ENCODE measurements at regions not wholly inside any gene's neighbourhood (a gene's known extent, or its start where the extent isn't known, plus 50 kb on each side); places are given as distances from the start of the nearest gene placed in this dataset.

DNA sequence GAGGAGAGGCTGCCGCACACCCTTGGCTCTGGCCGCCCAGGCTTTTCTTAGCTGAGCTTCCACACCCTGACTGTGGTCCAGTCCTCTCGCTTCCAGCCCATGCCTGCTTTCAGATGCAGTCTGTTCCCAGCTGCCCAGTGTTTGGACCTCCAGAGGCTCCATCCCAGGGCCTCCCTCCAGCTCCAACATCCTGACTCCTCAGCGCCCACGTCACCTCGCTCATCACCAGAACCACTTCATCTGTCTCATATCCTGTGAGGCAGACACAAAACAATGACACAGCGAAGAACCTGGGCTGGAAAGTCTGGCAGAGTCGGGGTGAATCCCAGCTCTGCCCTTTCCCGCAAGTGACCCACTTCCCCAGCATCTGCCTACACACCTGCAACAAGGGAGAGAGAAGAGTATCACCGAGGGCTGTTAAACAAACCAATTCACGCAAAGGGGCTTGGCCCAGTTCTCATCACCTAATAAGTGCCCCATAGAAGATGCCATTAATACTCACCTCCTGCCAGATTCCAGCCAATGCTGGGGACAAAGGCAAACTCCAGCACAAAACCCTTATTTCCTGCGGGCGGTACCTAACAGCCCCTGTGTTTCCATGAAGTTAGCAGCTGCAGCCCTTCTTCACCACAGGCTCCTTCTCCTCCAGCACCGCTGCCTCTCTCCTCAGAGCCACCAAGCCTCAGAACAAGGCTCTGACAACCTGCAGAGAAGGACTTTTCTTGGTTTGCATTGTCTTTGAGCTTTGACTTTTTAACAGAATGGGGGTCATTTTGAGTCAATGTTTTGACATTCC lies 133.4 kb upstream of the CDH4 start (continued):
- TF ChIP-seq ZSCAN30 (tag by site-specific recombination; IDR thresholded peaks at IDR 0.05) = no peak

GRCh38 chr20:61119273-61119672 lies 132.8 kb upstream of the CDH4 start:
- ChIA-PET CTCF (interaction anchor here (2.2 kb wide), 1 partner anchor 267 kb away, joined by 6 read pairs; no protein-coding TSS in a partner anchor), POLR2A (no interaction called here)
- Histone ChIP-seq H3K9me3 (ENCODE audit: control insufficient read depth, insufficient read depth, low read depth, low read length) (no peaks in the 10 kb centered on the region), H3K4me1 (ENCODE audit: control insufficient read depth, insufficient read depth, low read length) (no peaks in the 10 kb centered on the region), H3K4me3 (ENCODE audit: low read depth, low read length) (no peak overlapping the region), H3K27ac (ENCODE audit: extremely low read depth, low read depth, low read length) (no peak overlapping the region), H3K36me3 (ENCODE audit: control insufficient read depth in 2 of 2, insufficient read depth in 1 of 2, low read length in 2 of 2) (no peaks in the 10 kb centered on the region)
- TF ChIP-seq ZNF121 (tag by site-specific recombination; IDR thresholded peaks at IDR 0.05) = no peak
- no peak for TF ChIP-seq ZIC2 (tag by site-specific recombination; IDR thresholded peaks at IDR 0.05)
- no peak for TF ChIP-seq MEIS1 (CRISPR knock-in tag; IDR thresholded peaks at IDR 0.05; ENCODE audit: borderline replicate concordance)
- TF ChIP-seq ZNF114 (tag by site-specific recombination; IDR thresholded peaks at IDR 0.05) = no peak
- no peak for TF ChIP-seq ZNF221 (tag by site-specific recombination; IDR thresholded peaks at IDR 0.05; ENCODE audit: borderline replicate concordance)
- TF ChIP-seq ZNF704 (tag by site-specific recombination; IDR thresholded peaks at IDR 0.05) = no peak
- TF ChIP-seq BCL11A (tag by site-specific recombination; IDR thresholded peaks at IDR 0.05; ENCODE audit: low read depth) = no peak
- TF ChIP-seq ZSCAN23 (tag by site-specific recombination; IDR thresholded peaks at IDR 0.05) = no peak
- TF ChIP-seq ZNF596 (tag by site-specific recombination; IDR thresholded peaks at IDR 0.05) = no peak
- TF ChIP-seq ZNF248 (tag by site-specific recombination; IDR thresholded peaks at IDR 0.05) = no peak
- TF ChIP-seq PRDM1 (tag by site-specific recombination; IDR thresholded peaks at IDR 0.05) = no peak
- TF ChIP-seq PRDM6 (tag by site-specific recombination; IDR thresholded peaks at IDR 0.05) = no peak
- TF ChIP-seq ZNF175 (tag by site-specific recombination; IDR thresholded peaks at IDR 0.05) = no peak
- no peak for TF ChIP-seq ZFHX2 (tag by site-specific recombination; conservative IDR thresholded peaks at IDR 0.05)
- TF ChIP-seq, protein P1, sequence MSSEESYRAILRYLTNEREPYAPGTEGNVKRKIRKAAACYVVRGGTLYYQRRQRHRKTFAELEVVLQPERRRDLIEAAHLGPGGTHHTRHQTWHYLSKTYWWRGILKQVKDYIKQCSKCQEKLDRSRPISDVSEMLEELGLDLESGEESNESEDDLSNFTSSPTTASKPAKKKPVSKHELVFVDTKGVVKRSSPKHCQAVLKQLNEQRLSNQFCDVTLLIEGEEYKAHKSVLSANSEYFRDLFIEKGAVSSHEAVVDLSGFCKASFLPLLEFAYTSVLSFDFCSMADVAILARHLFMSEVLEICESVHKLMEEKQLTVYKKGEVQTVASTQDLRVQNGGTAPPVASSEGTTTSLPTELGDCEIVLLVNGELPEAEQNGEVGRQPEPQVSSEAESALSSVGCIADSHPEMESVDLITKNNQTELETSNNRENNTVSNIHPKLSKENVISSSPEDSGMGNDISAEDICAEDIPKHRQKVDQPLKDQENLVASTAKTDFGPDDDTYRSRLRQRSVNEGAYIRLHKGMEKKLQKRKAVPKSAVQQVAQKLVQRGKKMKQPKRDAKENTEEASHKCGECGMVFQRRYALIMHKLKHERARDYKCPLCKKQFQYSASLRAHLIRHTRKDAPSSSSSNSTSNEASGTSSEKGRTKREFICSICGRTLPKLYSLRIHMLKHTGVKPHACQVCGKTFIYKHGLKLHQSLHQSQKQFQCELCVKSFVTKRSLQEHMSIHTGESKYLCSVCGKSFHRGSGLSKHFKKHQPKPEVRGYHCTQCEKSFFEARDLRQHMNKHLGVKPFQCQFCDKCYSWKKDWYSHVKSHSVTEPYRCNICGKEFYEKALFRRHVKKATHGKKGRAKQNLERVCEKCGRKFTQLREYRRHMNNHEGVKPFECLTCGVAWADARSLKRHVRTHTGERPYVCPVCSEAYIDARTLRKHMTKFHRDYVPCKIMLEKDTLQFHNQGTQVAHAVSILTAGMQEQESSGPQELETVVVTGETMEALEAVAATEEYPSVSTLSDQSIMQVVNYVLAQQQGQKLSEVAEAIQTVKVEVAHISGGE (tag by site-specific recombination; conservative IDR thresholded peaks at IDR 0.05; ENCODE audit: low read depth) = no peak
- TF ChIP-seq ZFP37 (tag by site-specific recombination; IDR thresholded peaks at IDR 0.05) = no peak
- TF ChIP-seq ZNF747 (tag by site-specific recombination; IDR thresholded peaks at IDR 0.05) = no peak
- no peak for TF ChIP-seq ZNF23 (tag by site-specific recombination; IDR thresholded peaks at IDR 0.05; ENCODE audit: borderline replicate concordance)

Measured in HEK293 (cell line).